ENCODE measurements at regions not wholly inside any gene's neighbourhood (a gene's known extent, or its start where the extent isn't known, plus 50 kb on each side); places are given as distances from the start of the nearest gene placed in this dataset.
"Not testable (repeated sequence)": the region's sequence is repeated elsewhere in the genome, so short reads cannot be mapped to it uniquely, and the experiment has no call there.

DNA sequence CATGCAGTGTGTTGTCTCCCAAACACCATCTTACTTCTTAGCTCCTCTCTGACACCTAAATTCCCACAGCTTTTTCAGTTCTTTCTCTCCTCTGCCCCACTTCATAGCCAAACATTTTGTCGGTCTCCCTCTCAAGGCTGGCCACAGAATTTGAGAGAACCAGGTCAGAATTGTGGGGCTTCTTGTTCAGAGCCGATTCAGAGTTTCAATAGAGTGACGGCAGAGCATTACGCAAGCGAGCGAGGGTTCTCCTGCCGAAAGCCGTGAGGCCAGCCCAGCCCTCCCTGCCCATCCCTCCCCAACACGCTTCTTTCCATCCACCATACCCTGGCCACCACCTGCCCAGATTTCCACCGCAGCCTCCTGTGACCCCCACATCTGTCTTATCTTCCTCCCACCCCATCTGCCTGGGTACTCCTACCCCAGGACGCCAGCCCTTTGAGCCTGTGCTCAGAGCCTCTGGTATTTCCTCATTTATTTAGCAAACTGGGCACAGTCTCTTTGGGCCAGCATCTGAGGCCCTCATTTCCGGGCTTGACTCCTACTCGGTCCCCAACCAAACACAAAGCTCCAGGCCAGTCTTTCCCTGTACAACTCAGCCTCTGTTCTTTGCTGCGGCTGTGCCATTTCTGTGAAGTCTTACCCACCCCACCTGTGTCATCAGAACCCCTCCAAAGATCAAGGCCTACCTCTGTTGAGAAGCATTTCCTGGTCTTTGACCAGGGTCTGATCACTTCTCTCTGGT lies 70.0 kb upstream of the MAP4K4 start:
- Histone ChIP-seq H3K9me3 (ENCODE audit: insufficient read depth, low read length) (no peaks in the 10 kb centered on the region), H3K4me1 (ENCODE audit: insufficient read depth, insufficient read length) (peaks cover 3% of the 10 kb centered on the region), H3K4me3 (ENCODE audit: insufficient read length, low read depth) (no peak overlapping the region), H3K27me3 (ENCODE audit: insufficient read depth, insufficient read length) (no peaks in the 10 kb centered on the region), H3K9ac (ENCODE audit: insufficient read length, low read depth) (no peak overlapping the region), H3K36me3 (ENCODE audit: insufficient read depth, insufficient read length, low read length) (no peaks in the 10 kb centered on the region)
- no peak for DNase-seq (ENCODE audit: low read depth, low spot score)
- TF ChIP-seq YY1 (IDR thresholded peaks at IDR 0.05; ENCODE audit: insufficient read depth, insufficient read length): no peak
- TF ChIP-seq ZNF274 (IDR thresholded peaks at IDR 0.05; ENCODE audit: low read depth, low read length): no peak
- no peak for TF ChIP-seq SUZ12 (IDR thresholded peaks at IDR 0.05; ENCODE audit: extremely low read depth, insufficient read depth, insufficient read length)

DNA sequence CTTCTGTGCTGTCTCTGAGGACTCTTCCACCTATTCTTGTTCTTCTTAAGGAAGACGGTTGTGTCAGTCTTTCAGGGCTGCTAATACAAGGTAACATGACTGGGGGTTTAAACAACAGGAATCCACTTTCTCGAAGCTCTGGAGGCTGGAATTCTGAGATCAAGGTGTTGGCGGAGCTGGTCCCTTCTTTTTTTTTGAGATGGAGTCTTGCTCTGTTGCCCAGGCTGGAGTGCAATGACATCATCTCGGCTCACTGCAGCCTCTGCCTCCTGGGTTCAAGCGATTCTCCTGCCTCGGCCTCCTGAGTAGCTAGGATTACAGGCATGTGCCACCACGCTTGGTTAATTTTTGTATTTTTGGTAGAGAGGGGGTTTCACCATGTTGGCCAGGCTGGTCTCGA lies 71.7 kb upstream of the MAP4K4 start:
- not testable (repeated sequence) for H3K9me3 ChIP-seq (ENCODE audit: insufficient read depth, low read length); DNase-seq (ENCODE audit: low read depth, low spot score); H3K36me3 ChIP-seq (ENCODE audit: insufficient read depth, insufficient read length, low read length); H3K9ac ChIP-seq (ENCODE audit: insufficient read length, low read depth); H3K4me1 ChIP-seq (ENCODE audit: insufficient read depth, insufficient read length); H3K27me3 ChIP-seq (ENCODE audit: insufficient read depth, insufficient read length); H3K4me3 ChIP-seq (ENCODE audit: insufficient read length, low read depth)

DNA sequence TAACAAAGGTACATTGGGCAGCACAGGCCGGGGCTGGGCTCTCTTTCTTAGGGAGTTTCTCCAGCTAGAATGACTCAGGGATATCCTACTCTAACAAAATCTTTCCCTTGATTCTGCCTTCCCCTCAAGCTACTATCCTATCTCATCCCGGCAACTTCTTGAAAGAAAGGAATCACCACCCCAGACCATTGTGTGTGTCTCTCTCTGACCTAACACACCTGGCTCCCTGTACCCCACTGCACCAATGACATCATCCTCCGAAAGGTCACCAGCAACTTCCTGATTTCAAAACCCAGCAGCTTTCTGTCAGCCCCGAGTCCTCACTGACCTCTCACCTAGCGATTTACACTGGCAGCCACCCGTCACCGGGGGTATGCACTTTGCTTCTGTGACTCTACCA lies 72.1 kb upstream of the MAP4K4 start:
- DNase-seq (ENCODE audit: low read depth, low spot score): no peak
- no peaks in the 10 kb centered on the region for H3K9me3 ChIP-seq (ENCODE audit: insufficient read depth, low read length)
- H3K4me3 ChIP-seq (ENCODE audit: insufficient read length, low read depth): no peak overlapping the region
- no peaks in the 10 kb centered on the region for H3K27me3 ChIP-seq (ENCODE audit: insufficient read depth, insufficient read length)
- H3K36me3 ChIP-seq (ENCODE audit: insufficient read depth, insufficient read length, low read length): no peaks in the 10 kb centered on the region
- TF ChIP-seq YY1 (IDR thresholded peaks at IDR 0.05; ENCODE audit: insufficient read depth, insufficient read length) (no peak), ZNF274 (IDR thresholded peaks at IDR 0.05; ENCODE audit: low read depth, low read length) (no peak), SUZ12 (IDR thresholded peaks at IDR 0.05; ENCODE audit: extremely low read depth, insufficient read depth, insufficient read length) (no peak)
- H3K4me1 ChIP-seq (ENCODE audit: insufficient read depth, insufficient read length): peaks cover 3% of the 10 kb centered on the region
- no peak overlapping the region for H3K9ac ChIP-seq (ENCODE audit: insufficient read length, low read depth)

DNA sequence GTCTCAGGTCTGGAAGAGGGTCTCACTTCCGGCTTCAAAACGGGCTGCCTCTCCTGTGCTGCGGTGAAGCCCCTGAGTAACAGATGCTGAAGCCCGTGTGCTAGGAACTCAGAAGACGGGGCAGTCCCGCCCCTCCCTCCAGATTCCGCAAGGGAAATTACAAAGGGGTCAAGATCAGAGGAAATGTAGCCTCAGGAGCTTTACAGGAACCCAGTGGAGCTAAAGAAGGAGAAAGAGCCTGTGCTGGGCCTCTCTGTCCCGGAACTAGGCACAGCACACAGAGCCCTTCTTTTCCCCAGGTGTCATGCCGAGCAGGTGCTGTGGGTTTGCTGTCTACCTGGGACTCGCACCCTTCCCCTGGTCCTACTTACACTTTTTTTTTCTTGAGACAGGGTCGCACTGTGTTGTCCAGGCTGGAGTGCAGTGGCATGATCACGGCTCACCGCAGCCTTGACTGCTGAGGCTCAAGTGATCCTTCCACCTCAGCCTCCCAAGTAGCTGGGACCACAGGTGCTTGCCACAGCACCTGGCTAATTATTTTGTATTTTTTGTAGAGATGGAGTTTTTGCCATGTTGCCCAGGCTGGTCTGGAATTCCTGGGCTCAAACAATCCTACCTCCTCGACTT lies 72.7 kb upstream of the MAP4K4 start:
- Histone ChIP-seq H3K4me1 (ENCODE audit: insufficient read depth, insufficient read length) (peaks cover 3% of the 10 kb centered on the region), H3K9me3 (ENCODE audit: insufficient read depth, low read length) (no peaks in the 10 kb centered on the region), H3K27me3 (ENCODE audit: insufficient read depth, insufficient read length) (no peaks in the 10 kb centered on the region), H3K4me3 (ENCODE audit: insufficient read length, low read depth) (no peak overlapping the region), H3K36me3 (ENCODE audit: insufficient read depth, insufficient read length, low read length) (no peaks in the 10 kb centered on the region), H3K9ac (ENCODE audit: insufficient read length, low read depth) (no peak overlapping the region)
- no peak for DNase-seq (ENCODE audit: low read depth, low spot score)
- no peak for TF ChIP-seq ZNF274 (IDR thresholded peaks at IDR 0.05; ENCODE audit: low read depth, low read length)
- TF ChIP-seq SUZ12 (IDR thresholded peaks at IDR 0.05; ENCODE audit: extremely low read depth, insufficient read depth, insufficient read length): no peak
- no peak for TF ChIP-seq YY1 (IDR thresholded peaks at IDR 0.05; ENCODE audit: insufficient read depth, insufficient read length)

DNA sequence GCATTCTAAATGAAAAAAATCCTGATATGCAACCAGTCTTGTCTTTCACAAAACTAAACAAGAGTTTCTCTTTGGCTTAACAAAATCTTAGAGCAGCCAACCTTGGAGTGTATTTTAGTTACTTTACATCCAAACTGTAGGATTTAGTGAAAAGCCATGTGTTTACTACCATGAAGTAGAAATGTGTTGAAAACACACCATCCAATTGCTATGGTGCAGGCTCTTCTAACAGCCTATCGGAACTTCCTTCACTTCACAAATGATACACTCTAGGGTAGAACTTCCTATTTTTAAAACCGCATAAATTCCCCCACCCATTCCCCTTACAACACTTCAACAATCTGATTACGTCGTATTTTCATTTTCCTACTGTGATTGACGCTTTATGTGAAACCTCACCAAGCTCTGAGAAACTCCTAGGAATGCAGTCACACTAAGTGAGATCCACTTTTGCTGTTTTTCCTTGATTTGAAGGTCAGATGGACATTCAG lies 74.4 kb upstream of the MAP4K4 start:
- Histone ChIP-seq H3K4me1 (ENCODE audit: insufficient read depth, insufficient read length) (peaks cover 3% of the 10 kb centered on the region), H3K9me3 (ENCODE audit: insufficient read depth, low read length) (no peaks in the 10 kb centered on the region), H3K36me3 (ENCODE audit: insufficient read depth, insufficient read length, low read length) (no peaks in the 10 kb centered on the region), H3K4me3 (ENCODE audit: insufficient read length, low read depth) (no peak overlapping the region), H3K27me3 (ENCODE audit: insufficient read depth, insufficient read length) (no peaks in the 10 kb centered on the region), H3K9ac (ENCODE audit: insufficient read length, low read depth) (no peak overlapping the region)
- DNase-seq (ENCODE audit: low read depth, low spot score): no peak
- TF ChIP-seq SUZ12 (IDR thresholded peaks at IDR 0.05; ENCODE audit: extremely low read depth, insufficient read depth, insufficient read length) (no peak), ZNF274 (IDR thresholded peaks at IDR 0.05; ENCODE audit: low read depth, low read length) (no peak), YY1 (IDR thresholded peaks at IDR 0.05; ENCODE audit: insufficient read depth, insufficient read length) (no peak)

DNA sequence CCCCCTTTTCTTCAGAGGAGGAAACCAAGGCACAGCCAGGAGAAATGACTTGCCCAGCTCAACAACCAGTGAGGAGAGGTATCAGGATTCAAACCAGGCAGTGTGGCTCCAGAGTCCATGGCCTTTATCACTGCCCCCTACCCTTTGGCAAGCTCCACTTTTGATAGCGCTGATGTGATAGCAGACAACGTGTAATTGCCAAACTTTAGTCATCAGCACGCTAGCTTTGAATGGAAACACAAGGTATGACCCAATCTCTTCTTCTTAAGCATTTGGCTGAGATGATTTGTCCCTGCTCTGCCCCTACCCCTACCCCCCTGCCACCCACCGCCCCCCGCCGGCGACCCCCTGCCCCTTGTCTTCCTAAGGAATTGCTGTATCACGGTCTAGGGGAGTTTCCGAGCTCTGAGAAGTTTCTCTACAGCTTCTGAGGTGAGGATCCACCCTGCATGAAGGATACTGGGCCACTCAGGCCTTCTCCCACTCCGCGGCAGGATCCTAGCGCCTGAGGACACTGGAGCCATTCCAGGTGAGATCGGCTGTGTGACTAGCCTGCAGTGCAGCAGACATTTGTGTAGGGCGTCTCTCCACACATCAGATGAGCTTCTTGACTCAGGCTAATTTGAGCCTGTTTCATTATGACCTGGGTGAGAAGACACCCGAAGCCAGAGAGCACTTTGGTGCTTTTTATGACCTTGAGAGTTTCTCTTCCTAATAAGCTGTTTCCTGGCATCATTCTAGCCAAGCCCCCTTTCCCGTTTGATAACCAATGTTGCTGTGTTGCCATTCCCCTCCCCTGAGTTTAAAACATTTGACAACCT lies 75.1 kb upstream of the MAP4K4 start:
- DNase-seq (ENCODE audit: low read depth, low spot score): no peak
- Histone ChIP-seq H3K9me3 (ENCODE audit: insufficient read depth, low read length) (no peaks in the 10 kb centered on the region), H3K27me3 (ENCODE audit: insufficient read depth, insufficient read length) (no peaks in the 10 kb centered on the region), H3K4me1 (ENCODE audit: insufficient read depth, insufficient read length) (peaks cover 6% of the 10 kb centered on the region), H3K9ac (ENCODE audit: insufficient read length, low read depth) (no peak overlapping the region), H3K36me3 (ENCODE audit: insufficient read depth, insufficient read length, low read length) (no peaks in the 10 kb centered on the region), H3K4me3 (ENCODE audit: insufficient read length, low read depth) (no peak overlapping the region)
- TF ChIP-seq YY1 (IDR thresholded peaks at IDR 0.05; ENCODE audit: insufficient read depth, insufficient read length): no peak
- TF ChIP-seq ZNF274 (IDR thresholded peaks at IDR 0.05; ENCODE audit: low read depth, low read length): no peak
- TF ChIP-seq SUZ12 (IDR thresholded peaks at IDR 0.05; ENCODE audit: extremely low read depth, insufficient read depth, insufficient read length): no peak

DNA sequence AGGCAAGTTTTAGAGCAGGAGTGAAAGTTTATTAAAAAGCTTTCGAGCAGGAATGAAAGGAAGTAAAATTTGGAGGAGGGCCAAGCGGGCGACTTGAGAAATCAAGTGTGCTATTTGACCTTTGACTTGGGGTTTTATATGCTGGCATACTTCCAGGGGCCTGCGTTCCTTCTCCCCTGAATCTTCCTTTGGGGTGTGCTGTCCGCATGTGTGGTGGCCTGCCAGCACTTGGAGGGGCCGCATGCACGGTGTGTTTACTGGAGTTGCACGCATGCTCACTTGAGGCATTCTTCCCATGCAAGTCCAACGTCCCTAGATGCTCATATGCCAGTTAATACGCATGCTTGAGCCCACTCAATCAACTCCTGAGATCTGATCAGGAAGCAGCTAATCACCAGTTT lies 78.3 kb upstream of the MAP4K4 start:
- no peaks in the 10 kb centered on the region for H3K27me3 ChIP-seq (ENCODE audit: insufficient read depth, insufficient read length)
- no peaks in the 10 kb centered on the region for H3K36me3 ChIP-seq (ENCODE audit: insufficient read depth, insufficient read length, low read length)
- H3K9me3 ChIP-seq (ENCODE audit: insufficient read depth, low read length): no peaks in the 10 kb centered on the region
- no peak overlapping the region for H3K9ac ChIP-seq (ENCODE audit: insufficient read length, low read depth)
- no peak for TF ChIP-seq YY1 (IDR thresholded peaks at IDR 0.05; ENCODE audit: insufficient read depth, insufficient read length)
- no peak for TF ChIP-seq ZNF274 (IDR thresholded peaks at IDR 0.05; ENCODE audit: low read depth, low read length)
- TF ChIP-seq SUZ12 (IDR thresholded peaks at IDR 0.05; ENCODE audit: extremely low read depth, insufficient read depth, insufficient read length): no peak
- peaks cover 3% of the 10 kb centered on the region for H3K4me1 ChIP-seq (ENCODE audit: insufficient read depth, insufficient read length)
- no peak overlapping the region for H3K4me3 ChIP-seq (ENCODE audit: insufficient read length, low read depth)
- no peak for DNase-seq (ENCODE audit: low read depth, low spot score)

All from NT2/D1 (cell line).